GM18867 (cell line): ENCODE measurements at regions not wholly inside any gene's neighbourhood (a gene's known extent, or its start where the extent isn't known, plus 50 kb on each side); places are given as distances from the start of the nearest gene placed in this dataset.

ENCODE experiments used
- ATAC-seq: cut with Tn5 transposase; IDR thresholded peaks from one replicate; pipeline ENCODE4 v1.9.1; 2021; ENCODE audit warnings: mild to moderate bottlenecking, moderate library complexity; ENCODE audit not compliant: unreplicated experiment

DNA sequence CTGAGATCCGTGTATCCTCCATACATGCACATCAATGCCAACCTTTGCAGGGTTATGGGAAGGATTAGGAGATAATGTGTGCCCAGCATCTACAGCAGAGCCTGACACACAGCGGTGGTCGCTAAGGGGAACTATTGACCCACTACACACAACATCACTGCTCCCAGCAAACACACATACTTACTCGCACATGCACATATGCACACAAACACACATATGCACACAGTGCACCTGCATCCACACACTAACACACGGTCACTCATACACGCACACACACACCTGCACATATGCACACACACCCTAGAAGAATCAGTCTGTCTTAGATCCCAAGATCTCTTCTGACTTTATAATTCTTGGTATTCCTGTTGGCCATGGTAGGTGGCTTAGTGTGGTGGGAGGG is 118.3 kb downstream of the GYPC start:
- ATAC-seq, result no peak

DNA sequence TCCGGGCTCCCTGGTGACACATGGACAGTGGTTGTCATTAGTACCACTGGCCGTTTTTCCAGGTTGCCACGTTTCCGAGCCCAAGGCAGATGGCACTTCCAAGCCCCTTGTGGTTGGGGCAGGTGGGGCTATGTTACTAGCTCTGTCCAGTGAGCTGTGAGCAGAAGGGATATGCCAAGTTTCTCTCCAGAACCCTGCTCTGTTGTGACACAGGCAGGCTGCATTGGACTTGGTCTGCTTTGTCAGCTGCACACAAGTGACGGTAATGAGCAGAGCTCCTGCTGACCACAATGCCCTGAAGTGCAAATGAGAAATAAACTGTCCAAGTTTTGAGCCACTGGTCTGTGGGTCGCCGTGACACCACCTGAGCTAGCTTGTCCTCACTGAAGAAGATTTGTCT is 118.8 kb downstream of the GYPC start:
- ATAC-seq, result no peak

DNA sequence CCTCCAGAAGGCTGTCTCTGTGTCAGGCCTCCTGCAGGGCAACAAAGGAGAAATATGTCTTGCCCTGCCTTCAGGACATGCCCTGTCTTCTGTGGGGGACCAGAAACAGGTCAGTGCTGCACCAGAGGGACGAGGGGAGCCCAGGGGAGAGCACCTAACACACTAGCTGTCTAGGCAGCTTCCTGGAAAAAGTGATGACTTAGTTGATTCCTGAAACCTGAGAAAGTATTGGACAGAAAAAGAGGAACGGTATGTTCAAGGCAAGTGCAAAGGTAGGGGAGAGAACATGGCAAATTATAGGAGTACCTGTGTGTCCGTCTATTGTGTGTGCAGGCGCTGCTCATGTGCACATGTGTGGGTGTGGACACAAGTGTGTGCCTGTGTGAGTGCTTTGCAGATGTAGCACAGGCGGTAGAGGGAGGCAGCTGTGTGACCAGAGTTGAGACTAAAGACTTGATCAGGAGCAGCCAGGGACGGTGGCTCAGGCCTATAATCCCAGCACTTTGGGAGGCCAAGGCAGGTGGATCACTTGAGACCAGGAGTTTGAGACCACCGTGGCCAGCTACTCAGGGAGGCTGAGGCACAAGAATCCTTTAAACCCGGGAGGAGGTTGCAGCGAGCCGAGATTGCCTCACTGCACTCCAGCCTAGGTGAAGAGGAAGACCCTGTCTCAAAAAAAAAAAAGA is 119.5 kb downstream of the GYPC start:
- no peak for ATAC-seq

DNA sequence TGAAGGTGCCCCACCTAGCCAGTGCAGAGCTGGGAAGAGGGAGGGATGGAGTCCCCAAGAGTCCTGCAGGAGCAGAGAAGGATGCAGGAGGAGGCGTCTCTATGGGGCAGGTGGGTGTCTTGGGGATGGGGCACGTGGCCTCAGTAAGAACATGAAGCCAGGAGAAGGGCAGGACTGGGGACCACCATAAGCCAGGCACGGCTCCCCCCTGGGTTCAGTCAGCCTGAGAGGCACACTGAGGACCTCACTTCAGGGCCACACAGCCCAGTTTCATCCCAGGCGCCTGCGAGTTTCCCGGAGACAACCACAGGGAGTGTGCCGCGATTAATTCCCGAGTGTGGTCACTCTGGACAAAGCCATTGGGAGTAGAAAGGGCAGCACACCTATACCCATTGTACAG is 120.3 kb downstream of the GYPC start:
- ATAC-seq, result peak; percentile 3

DNA sequence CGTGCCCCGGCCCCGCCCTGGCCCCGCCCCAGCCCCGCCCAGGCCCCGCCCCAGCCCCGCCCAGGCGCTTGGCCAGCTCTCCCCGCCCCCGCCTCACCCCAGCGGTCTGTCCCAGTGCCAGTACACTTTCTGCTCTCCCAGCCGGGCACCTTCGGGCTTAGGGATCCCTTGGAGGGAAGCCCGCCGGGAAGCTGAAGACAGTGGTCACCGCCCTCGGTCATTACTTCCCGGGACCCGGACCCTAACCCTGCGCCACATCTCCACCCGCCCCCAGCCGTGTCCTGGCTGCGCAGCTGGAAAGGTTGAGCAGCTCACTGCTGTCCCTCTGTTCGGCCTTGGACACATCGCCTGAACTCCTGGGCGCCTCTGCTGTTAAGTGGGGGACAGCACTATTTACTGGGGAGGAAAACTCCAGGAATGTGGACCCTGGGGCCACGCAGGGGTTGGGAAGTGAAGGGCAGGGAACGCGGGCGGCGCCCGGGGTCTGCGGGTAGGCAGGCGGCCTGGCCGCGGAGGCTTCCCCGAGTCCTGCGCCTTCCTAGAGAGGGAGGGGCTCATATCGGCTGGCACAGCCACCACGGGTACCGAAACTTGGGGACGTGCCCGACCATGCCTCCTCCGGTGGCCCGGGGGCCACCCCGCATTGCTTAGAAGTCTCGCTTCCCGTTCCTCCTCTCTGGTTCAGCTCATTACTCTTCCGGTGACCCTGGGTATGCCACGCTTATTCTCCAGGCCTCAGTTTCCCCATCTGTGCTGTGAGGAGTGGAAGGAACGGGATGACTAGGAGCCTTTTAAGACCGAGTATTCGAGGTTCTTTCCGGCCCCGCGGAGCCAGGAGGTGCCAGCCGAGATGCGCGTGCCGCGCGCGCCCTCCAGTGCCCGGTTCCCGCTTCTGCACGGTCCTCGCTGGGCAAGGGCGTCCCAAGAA is 121.0 kb downstream of the GYPC start:
- ATAC-seq, result peak; percentile 88

DNA sequence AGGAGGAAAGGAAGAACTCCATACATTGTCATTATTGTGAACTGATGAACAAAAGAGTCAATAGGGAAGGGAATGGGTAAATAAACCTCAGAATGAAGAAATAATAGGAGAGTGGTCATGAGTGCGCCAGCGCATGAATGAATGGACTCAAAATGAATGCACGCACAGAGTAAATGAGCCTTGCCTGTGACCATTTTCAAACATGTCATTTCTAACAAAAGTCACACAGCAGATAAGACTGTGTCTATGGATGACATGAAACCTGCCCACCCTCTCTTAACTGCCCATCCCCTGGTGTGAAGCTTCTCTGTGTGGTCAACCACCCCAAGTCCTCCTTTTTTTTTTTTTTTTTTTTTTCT is 121.1 kb upstream of the TEX51 start:
- peak; percentile 21 for ATAC-seq

DNA sequence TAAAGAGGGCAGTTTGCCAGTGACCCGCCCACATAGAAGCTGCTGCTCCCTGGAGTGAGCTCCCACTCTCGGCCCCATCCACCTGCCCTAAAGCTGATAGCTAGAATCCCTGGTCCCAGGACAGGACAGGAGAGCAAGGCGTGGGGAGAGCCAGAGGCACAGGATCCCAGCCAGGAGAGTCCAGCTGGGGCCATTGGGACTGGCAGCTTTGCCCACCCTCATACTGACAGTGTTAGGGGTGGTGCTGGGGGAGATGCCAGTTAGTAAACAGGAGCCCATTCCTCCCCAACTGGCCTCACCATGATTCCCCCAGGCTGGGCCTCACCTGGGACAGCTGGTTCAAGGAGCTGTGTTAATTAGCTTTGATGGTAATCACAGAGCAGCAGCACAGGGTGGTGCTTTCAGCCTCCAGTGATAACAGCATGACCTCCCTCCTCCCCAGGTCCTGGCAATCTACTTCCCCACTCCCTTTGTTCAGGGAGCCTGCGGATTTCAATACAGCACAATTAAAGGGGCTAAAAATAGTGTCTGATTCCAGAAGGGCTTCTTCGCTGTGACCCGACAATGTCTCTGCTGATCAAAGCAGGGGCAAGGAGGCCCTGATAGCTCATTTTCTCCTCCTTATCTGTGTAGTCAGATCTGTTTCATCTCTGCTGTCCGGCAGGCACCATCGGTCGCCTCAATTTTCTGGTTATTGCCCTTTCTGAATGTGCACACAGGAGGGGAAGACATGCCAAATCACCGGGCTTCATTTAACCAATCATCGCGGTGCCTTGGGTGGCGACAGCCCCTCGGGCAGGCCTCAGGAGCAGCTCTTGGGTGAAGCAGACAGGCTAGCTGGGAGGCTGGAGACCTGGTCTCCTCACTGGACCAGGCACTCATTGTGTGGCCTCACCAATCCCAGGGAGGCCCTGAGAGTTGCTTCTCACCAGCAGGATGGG is 119.9 kb upstream of the TEX51 start:
- no peak for ATAC-seq

DNA sequence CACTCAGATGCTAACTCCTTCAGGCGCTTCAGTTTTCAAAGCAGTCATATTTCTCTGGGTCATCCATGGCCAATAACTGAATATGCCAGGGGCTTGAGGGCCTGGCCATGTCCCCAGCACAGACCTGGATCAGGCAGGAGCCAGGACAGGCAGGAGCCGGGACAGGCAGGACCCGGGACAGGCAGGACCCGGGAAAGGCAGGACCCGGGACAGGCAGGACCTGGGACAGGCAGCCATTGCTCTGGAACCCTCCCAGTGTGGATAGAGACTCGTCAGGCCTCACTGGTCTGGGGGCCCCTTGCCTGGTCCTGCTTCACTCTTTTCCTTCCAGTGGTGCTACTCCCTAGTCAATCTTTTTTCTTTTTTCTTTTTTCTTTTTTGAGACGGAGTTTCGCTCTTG is 117.5 kb upstream of the TEX51 start:
- no peak for ATAC-seq

DNA sequence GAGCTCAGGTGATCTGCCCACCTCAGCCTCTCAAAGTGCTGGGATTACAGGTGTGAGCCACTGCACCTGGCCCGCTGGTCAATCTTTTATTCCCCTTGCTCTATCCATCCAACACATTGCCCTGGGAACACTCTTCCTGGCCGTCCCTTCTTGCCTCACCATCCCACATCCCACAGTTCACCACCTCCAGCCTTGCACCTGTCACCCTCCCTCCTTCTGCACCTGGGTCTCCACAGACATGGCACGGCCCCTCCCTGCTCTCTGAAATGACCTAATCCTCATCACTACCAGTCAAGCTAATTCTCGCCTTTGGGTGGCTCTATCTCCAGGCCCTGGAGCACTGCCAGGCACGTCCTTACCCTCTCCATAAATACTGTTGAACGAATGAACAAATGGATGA is 116.9 kb upstream of the TEX51 start:
- no peak for ATAC-seq

DNA sequence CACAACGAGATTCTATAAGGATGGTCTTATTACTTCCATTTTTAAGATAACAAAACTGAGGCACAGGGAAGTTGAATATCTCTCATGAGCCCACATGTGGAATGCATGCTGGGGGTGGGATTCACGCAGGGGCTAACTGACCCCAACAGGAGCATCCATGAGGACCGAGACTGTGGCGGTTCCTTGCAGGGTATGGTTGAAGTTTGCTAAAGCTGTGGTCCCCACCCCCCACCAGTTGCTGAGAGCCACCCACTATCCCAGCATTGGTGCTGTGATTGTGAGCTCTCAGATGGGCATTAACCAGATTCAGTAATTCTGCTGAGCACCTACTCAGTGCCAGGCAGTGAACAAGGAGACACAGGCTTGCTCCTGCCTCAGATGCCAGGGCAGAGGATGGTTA is 116.0 kb upstream of the TEX51 start:
- no peak for ATAC-seq

DNA sequence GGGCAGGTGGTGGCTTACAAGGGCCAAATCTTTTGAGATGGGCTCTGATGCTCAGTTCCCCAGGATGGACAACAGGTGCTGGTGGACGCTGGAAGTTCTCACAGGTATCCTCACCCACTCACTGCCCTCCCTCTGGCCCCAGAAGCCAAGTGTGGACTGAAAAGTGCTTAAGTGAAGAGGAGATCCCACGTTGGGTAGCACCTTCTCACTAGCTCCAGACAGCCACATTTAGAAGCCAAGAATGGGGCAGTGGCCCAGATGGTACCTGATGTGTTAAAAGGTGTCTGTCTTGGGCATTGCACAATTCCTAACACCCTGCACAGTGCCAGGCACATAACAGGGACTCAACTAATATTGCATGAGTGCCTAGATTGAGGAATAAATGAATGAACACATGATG is 115.3 kb upstream of the TEX51 start:
- ATAC-seq, result no peak

DNA sequence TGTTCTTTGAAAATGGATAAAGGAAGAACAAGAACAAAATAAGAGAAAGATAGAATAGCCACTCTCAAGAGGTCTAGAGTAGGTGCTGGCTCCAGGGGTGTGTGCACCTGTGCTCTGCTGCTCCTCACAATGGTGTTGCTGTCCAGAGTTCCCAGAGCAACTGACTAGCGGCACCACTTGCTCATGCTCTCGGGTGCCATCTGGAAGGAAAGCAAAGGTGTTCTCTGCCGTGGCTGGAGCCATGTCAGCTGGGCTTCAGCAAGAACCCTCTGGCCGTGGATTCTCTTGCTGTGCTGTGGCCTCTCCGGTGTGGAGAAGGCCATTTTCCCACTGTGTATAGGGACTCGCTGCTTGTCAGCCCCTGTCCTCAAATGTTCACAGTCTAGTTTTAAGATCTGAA is 114.6 kb upstream of the TEX51 start:
- no peak for ATAC-seq

DNA sequence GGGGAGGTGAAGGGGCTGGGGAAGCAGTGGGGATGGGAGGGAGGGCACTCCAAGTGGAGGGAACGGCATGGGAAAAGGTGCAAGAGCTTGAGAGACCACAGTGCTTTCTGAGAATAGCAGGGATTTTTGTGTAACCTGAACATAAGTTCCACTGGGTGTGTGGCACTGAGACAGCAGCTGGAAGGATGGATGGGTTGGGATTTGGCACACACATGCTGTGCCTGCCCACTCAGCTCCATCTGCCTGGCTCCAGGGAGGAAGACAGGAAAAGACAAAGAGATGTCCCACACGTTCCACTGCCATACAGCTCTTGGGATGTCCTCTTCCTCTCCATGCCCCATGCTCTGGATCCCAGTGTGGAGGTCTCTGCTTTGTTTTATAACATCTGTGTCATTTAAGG is 114.1 kb upstream of the TEX51 start:
- ATAC-seq, result no peak

DNA sequence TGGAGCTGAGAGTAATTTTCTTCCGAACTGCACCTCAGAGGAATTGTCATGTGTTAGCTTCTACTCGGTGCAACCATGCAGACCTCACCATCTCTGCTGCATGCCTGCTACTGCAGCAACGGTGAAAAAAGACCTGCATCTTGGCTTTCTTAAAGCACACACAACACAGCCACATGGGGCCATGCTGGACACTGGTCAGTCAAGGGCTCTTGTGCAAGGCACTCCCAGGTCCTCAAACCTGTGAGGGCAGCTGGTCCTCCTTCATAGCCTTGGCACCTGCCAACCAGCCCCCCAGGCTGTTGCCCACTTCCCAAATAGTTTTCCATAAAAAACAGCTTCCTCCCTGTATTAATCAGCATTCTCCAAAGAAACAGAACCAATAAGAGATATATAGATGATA is 113.5 kb upstream of the TEX51 start:
- no peak for ATAC-seq

DNA sequence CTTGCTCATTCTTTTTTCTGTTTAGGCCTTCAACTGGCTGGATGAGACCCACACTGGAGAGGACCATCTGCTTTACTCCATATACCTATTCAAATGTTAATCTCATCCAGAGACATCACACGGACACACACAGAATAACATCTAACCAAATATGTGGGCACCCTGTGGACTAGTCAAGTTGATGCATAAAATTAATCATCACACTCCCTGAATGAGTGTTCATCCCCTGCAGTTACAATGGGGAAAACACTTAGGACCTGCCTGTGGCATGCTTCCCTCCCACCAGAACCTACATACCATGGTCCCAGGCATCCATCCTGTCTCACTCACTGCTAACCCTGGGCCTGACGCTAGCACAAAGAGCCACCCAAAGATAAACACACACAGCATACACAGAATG is 112.8 kb upstream of the TEX51 start:
- no peak for ATAC-seq

DNA sequence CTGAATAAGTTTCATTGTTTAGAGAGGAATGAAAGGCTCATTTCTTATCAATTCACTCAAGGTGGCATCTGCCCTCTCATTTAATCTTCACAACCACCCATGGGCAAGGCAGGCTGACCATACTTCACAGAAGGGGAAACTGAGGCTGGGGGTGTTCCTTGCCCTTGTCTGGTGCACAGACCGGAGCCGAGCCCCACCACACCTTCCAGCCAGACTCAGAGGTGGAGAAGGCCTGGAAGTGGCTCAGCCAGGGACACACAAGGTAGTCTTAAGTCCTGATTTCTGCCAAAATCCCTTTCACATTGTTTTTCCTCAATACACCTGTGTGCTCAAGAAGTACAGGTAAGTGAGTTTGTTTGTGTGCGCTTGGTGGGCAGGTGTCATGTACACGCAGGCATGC is 111.9 kb upstream of the TEX51 start:
- no peak for ATAC-seq

DNA sequence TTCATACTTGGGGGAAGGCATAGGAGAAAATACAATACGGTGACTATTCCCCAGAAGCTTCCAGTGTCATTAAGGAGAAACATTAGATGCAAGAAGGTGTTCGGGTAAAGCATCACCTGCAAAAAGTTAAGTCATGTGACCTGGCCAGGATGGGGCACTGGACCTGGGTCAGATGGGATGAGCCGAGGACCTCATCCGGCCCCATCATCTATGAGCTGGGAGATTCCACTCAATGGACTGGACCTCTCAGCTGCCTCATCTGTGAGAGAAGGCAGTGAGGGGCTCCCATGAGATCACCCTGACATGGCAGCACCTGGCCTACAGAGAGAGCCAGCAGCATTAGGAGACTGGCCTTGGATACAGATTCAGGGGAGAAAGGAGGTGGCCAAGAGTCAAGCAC is 111.4 kb upstream of the TEX51 start:
- ATAC-seq, result no peak

DNA sequence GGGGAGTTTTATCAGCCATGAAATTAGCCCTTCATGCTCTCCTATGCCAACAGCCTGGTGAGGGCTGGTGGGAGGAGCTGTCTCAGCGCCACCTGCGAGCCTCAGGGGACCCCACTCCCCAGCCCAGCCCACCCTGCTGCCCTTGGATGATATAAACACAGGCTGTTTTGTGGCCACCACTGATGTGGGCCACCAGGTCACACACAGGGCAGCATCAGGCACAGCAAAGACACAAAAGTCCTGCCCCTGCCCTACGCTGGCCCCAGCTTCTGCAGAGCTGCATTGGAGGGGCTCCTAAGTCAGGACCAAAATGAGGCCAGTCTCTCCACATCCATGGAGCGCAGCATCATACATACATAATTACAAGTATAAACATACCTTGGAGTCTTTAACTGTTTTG is 110.6 kb upstream of the TEX51 start:
- no peak for ATAC-seq

DNA sequence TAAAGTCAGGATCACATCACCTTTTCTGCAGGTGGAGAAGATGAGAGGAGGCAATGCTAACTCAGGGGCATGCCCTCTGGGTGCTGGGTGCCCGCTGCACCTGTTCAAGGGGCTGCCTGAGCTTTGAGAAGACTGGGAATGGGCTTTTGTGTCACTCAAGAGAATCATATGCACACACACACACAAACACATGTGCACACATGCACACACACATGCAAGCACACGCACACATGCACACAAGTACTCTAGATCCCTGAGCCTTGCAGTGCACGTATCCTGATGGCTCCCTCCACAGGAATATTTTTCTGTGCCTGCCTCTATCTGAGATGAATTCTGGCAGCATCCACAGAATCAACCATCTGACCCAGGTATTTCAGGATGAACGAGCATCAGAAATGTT is 110.0 kb upstream of the TEX51 start:
- no peak for ATAC-seq

DNA sequence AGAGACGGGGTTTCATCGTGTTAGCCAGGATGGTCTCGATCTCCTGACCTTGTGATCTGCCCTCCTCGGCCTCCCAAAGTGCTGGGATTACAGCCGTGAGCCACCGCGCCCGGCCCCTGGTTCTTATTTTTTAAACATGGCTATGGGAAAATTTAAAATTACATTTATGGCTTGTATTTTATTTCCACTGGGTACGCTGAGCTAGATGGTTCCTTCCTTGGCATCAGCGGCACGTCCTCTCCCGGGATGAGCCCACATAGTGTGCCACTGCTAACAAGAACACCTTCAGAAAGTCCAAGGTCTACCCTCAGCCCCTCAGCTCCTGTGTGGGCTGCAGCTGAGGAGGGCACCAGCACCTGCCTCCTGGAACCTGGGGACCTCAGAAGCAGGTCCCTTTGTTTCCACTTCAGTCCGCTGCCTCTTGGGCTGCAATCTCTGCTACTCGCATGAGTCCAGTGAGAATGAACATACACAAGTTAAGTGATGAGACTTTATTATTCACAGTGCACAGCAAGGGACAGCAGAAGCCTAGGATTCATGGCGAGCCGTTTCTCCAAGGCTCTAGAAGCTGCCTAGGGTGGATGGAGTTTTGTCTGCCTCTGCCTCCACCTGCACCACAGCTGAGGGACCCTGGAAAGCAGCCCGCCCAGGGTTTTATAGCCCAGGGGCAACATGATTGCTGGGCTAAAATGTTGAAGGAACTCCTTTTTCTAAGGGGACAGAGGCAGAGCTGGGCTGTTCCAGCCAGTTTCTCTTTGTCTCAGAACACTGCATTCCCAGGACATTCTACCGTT is 107.5 kb upstream of the TEX51 start:
- no peak for ATAC-seq

DNA sequence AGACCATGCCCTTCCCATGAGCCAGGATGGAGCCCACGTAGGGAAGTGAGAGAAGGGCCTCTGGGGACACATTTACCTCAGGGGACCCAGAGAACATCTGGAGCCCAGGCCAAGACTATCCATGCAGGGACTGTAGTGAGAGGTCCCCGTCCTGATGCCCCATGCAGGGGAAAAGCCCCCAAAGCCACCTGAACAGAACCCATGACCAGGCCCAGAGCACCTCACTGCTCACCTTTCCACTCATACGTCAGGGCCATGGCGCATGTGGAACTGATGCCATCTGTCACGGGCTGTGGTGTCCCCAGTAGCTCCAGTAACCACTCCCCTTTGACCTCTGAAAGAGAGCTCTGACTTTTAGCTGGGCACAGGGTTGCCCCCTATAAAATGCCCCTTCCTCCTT is 106.5 kb upstream of the TEX51 start:
- no peak for ATAC-seq
